Gastrocnemius medialis (tissue), 4 donors: ENCODE measurements at regions not wholly inside any gene's neighbourhood (a gene's known extent, or its start where the extent isn't known, plus 50 kb on each side); places are given as distances from the start of the nearest gene placed in this dataset.

Experiments used
- ATAC-seq, 2 donors: fragments of 150-250 bp; one replicate each; pipeline ENCODE4 v1.9.1; 2016
- DNase-seq, 2 donors: peaks; one replicate each; pipeline ENCODE4 v3.0.0-alpha.2; 2019
- H3K27ac ChIP-seq, 4 donors: fragments of 200-600 bp; sonication (generic); 1 replicate in 1 of 4; 2 replicates in 3 of 4; pipeline ENCODE4 v1.5.1; 2016 to 2018; ENCODE audit warnings: mild to moderate bottlenecking in 2 of 4, moderate library complexity in 1 of 4
- H3K27me3 ChIP-seq, 3 donors: fragments of 200-600 bp; sonication (generic) in 2 of 3; 1 replicate in 1 of 3; 2 replicates in 2 of 3; pipeline versions ENCODE4 v1.5.1 to v1.6.0; 2016 to 2019; ENCODE audit warnings: mild to moderate bottlenecking in 1 of 3, moderate library complexity in 1 of 3
- H3K36me3 ChIP-seq, 2 donors: fragments of 200-600 bp; sonication (generic) in 1 of 2; one replicate each; pipeline ENCODE4 v1.5.1; 2017 to 2018
- H3K4me1 ChIP-seq, 2 donors: fragments of 200-600 bp; sonication (generic) in 1 of 2; one replicate each; pipeline ENCODE4 v1.5.1; 2016 to 2017; ENCODE audit warnings: mild to moderate bottlenecking in 2 of 2
- H3K4me3 ChIP-seq, 4 donors: fragments of 200-600 bp; sonication (generic) in 3 of 4; 1 replicate in 1 of 4; 2 replicates in 3 of 4; pipeline ENCODE4 v1.5.1; 2016 to 2019; ENCODE audit warnings: mild to moderate bottlenecking in 2 of 4
- H3K9me3 ChIP-seq, 3 donors: fragments of 200-600 bp; sonication (generic) in 2 of 3; 1 replicate in 1 of 3; 2 replicates in 2 of 3; pipeline ENCODE4 v1.5.1; 2016 to 2019
- POLR2A ChIP-seq, 2 donors: fragments of 450-650 bp; IDR thresholded peaks; one replicate each; pipeline ENCODE4 v1.6.1; 2017; ENCODE audit warnings: antibody characterized with exemption in 2 of 2, mild to moderate bottlenecking in 2 of 2, moderate library complexity in 2 of 2
- in situ Hi-C, 4 donors: fragments of 200-750 bp; cut with MboI; loops; one replicate each; pipeline versions ENCODE4 v1.15.0 to v1.8.0; 2017; ENCODE audit warnings: low sequenced_read_pairs in 4 of 4
- intact Hi-C: fragments of 100-400 bp; cut with DNase I; formaldehyde crosslinking; loops from one replicate; pipeline ENCODE4 v1.15.1; 2023; ENCODE audit warnings: low total_unique reads
- TF ChIP-seq, protein P1 (sequence below), 5 experiments: fragments of 450-650 bp in 3 of 5; fragments of 200-600 bp in 2 of 5; sonication (generic) in 2 of 5; IDR thresholded peaks in 4 of 5; conservative IDR thresholded peaks in 1 of 5; 1 replicate in 4 of 5; 2 replicates in 1 of 5; pipeline ENCODE4 v1.5.1; 2016 to 2019; ENCODE audit warnings: antibody characterized with exemption in 5 of 5, mild to moderate bottlenecking in 3 of 5, moderate library complexity in 3 of 5

DNA sequence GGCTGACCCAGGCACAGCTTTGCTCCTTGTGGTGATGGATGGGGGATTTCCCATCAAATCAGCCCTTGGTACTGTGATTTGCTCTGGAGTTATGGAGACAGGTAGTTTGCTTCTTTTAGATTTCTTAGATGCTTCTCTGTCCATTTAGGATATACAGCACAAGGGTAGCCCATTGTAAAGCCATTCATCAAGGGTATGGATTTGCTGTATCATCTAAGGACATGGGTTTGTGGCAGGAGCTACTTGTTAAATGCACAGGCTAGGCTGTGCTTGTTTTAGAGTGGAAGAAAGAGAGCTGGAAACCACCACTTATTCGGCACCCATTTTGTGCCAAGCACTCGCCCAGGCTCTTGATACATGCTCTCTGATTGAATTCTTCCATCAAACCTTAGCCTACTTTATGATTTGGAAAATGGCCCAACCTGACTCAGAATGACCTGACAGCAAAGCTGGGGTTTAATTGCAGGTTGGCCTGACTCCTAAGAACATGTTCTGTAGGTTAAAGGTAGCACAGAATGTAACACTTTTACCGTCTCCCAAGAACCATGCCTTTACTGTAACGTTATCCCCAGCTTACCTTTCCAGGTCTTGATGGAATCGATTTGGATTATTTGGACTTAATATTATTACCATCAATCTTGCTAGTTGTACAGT, 168.0 kb downstream of the SNX10 start:
- ATAC-seq (no peak), DNase-seq (no peak)
- H3K36me3 ChIP-seq = no peaks in the 10 kb centered on the region
- TF ChIP-seq POLR2A (IDR thresholded peaks at IDR 0.05) = no peak
- TF ChIP-seq, protein P1, sequence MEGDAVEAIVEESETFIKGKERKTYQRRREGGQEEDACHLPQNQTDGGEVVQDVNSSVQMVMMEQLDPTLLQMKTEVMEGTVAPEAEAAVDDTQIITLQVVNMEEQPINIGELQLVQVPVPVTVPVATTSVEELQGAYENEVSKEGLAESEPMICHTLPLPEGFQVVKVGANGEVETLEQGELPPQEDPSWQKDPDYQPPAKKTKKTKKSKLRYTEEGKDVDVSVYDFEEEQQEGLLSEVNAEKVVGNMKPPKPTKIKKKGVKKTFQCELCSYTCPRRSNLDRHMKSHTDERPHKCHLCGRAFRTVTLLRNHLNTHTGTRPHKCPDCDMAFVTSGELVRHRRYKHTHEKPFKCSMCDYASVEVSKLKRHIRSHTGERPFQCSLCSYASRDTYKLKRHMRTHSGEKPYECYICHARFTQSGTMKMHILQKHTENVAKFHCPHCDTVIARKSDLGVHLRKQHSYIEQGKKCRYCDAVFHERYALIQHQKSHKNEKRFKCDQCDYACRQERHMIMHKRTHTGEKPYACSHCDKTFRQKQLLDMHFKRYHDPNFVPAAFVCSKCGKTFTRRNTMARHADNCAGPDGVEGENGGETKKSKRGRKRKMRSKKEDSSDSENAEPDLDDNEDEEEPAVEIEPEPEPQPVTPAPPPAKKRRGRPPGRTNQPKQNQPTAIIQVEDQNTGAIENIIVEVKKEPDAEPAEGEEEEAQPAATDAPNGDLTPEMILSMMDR (IDR thresholded peaks at IDR 0.05 in 4 of 5, conservative IDR thresholded peaks at IDR 0.05 in 1 of 5) = no peak
- intact Hi-C loops = no loop called here
- no peaks in the 10 kb centered on the region for H3K4me1 ChIP-seq
- in situ Hi-C loops = no loop called here
- H3K27me3 ChIP-seq = no peaks in the 10 kb centered on the region
- H3K27ac ChIP-seq = no peak overlapping the region
- H3K4me3 ChIP-seq = no peak overlapping the region
- no peaks in the 10 kb centered on the region for H3K9me3 ChIP-seq

DNA sequence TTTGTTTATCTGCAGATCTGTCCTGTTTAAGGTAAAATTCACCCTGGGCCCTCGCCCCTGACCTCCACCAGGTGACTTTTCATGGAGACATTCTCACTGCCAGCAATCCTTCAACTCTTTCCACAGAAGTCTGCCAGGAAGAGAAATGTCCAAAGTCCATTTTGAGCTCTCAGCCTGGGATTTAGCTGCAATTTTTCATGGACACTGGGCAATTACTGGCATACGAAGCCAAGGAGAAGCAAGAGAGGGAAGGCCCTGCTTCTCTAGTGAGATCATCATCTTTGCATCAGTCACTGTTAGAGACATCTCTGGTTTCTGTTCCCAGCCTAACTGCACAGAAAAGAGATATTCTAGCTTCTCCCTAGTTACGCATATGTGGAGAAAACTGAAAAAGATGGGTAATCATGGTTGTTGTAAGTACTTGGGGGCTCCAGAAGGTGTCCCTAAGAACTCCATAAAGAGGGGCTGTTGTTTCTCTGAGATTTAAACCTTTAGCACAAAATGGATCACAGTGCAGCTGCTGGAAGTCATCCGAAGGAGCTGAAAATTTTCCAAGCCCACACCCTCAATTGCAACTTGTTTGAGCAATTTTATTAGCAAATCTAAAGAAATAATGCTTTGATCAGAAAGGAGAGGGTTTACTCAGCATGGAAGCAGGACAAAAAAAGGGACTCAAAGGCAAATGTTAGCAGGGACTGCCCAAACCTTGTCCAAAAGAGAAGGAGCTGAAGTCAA, 168.9 kb downstream of the SNX10 start:
- ATAC-seq (no peak), DNase-seq (no peak)
- intact Hi-C loops (no loop called here), in situ Hi-C loops (no loop called here)
- no peaks in the 10 kb centered on the region for H3K27me3 ChIP-seq
- H3K4me3 ChIP-seq = no peak overlapping the region
- no peaks in the 10 kb centered on the region for H3K36me3 ChIP-seq
- no peaks in the 10 kb centered on the region for H3K9me3 ChIP-seq
- no peak overlapping the region for H3K27ac ChIP-seq
- no peaks in the 10 kb centered on the region for H3K4me1 ChIP-seq
- TF ChIP-seq, protein P1 (IDR thresholded peaks at IDR 0.05 in 4 of 5, conservative IDR thresholded peaks at IDR 0.05 in 1 of 5) = no peak
- no peak for TF ChIP-seq POLR2A (IDR thresholded peaks at IDR 0.05)

DNA sequence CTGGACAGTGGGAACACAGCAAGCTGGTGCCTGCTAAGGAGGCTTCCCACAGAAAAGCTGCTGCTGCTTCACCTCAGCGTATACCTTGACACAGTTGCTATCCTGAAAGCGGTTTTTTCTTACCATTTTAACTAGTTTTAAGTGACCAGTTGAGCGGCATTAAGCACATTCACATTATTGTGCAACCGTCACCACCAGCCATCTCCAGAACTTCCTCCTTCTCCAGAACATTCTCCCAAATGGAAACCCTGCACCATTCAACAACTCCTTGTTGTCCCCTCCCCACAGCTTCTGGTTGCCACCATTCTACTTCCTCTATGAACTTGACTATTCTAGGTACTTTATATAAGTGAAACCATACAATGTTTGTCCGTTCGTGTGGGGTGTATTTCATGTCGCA, 169.9 kb downstream of the SNX10 start:
- Histone ChIP-seq H3K4me3 (no peak overlapping the region), H3K9me3 (no peaks in the 10 kb centered on the region), H3K4me1 (no peaks in the 10 kb centered on the region), H3K27me3 (no peaks in the 10 kb centered on the region), H3K36me3 (no peaks in the 10 kb centered on the region), H3K27ac (no peak overlapping the region)
- DNase-seq (no peak), ATAC-seq (no peak)
- no peak for TF ChIP-seq POLR2A (IDR thresholded peaks at IDR 0.05)
- TF ChIP-seq, protein P1 (IDR thresholded peaks at IDR 0.05 in 4 of 5, conservative IDR thresholded peaks at IDR 0.05 in 1 of 5) = no peak
- in situ Hi-C loops = no loop called here
- intact Hi-C loops = no loop called here

DNA sequence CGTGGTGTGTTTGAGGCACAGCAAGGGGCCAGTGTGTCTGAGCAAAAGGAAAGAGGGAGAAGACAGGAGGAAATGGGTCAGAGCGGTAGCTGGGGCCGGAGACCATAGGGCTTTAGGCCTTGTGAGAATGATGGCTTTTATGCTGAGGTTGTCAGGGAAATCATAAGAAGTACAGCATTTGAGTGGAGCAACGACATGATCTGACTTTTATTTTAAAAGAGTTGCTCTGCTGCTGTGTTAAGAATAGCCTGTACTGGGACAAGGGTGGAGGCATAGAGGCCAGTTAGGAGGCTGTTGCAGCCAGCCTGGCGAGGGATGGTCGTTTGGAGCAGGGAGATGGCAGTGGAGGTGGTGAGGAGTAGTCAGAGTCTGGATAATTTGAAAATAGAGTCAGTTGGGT, 174.3 kb downstream of the SNX10 start:
- Histone ChIP-seq H3K9me3 (no peaks in the 10 kb centered on the region), H3K36me3 (no peaks in the 10 kb centered on the region), H3K27me3 (no peaks in the 10 kb centered on the region), H3K4me1 (no peaks in the 10 kb centered on the region), H3K27ac (no peak overlapping the region), H3K4me3 (no peak overlapping the region)
- TF ChIP-seq, protein P1 (IDR thresholded peaks at IDR 0.05 in 4 of 5, conservative IDR thresholded peaks at IDR 0.05 in 1 of 5) = no peak
- no peak for TF ChIP-seq POLR2A (IDR thresholded peaks at IDR 0.05)
- in situ Hi-C loops (no loop called here), intact Hi-C loops (no loop called here)
- no peak for ATAC-seq
- no peak for DNase-seq
